Activated T-cell treated with anti-CD3 and anti-CD28 coated beads, Interleukin-2, amount 50 U/mL, for 4 hours (primary cell): ENCODE measurements at regions not wholly inside any gene's neighbourhood (a gene's known extent, or its start where the extent isn't known, plus 50 kb on each side); places are given as distances from the start of the nearest gene placed in this dataset.

Source experiments
- ATAC-seq, 2 donors: fragments of 200-7000 bp; cut with Tn5 transposase; one replicate each; pipeline ENCODE4 v1.10.0; 2021
- DNase-seq: peaks from one replicate; pipeline ENCODE4 v3.0.0-alpha.2; 2020
- H3K27me3 Mint-ChIP-seq: one replicate; pipeline ENCODE4 v1.8.0; 2021; ENCODE audit warnings: low read depth, mixed read lengths
- H3K36me3 Mint-ChIP-seq: one replicate; pipeline ENCODE4 v1.8.0; 2022; ENCODE audit warnings: mixed read lengths; ENCODE audit not compliant: insufficient read depth
- H3K4me1 Mint-ChIP-seq: one replicate; pipeline ENCODE4 v1.8.0; 2021; ENCODE audit warnings: low read depth, mixed read lengths
- H3K4me3 Mint-ChIP-seq: one replicate; pipeline ENCODE4 v1.8.0; 2021; ENCODE audit warnings: mild to moderate bottlenecking, moderate library complexity, mixed read lengths
- H3K9me3 Mint-ChIP-seq: one replicate; pipeline ENCODE4 v1.8.0; 2021; ENCODE audit warnings: mixed read lengths

DNA sequence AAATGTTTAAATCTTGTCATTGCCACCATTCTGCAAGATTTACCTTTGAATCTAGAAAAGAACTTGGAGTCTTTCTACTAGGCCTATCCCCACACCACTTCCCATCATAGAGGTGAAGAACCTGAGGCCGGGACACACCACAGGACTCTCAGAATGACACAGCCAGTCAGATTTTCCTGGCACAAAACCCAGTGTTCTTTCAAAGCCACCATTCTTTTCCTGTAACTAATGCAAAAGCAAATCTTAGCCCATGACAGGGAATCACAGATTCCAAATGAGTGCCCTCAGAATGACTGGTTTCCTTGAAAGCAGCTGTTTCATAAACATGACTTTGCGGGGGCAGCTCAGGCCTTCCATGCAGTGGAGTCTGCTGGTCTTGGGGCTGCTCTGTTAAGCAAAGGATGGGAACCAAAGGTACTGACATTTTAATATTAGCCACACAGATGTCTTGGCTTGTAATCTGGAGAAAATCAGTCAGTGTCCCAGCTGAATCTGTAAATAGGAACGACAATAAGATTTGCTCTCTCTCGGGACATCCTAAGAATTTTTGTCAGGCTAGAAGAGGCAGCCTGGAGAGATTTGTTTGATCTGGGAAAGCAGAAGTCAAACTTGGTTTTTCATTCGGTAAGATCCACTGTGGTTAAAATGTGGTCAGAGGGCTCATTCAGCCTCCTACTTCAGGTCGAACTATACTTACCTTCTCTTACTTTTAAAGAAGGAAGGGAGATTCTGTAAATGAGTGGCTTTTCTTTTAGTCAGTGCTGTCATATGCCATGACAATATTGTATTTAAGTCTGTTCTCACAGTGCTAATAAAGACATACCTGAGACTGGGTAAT, 115.1 kb downstream of the PALM2AKAP2 start:
- Mint-ChIP-seq H3K4me1 (peaks cover 9% of the 10 kb centered on the region), H3K4me3 (no peak overlapping the region), H3K27me3 (no peaks in the 10 kb centered on the region), H3K36me3 (no peaks in the 10 kb centered on the region), H3K9me3 (no peaks in the 10 kb centered on the region)
- no peak for DNase-seq
- ATAC-seq = peak; percentile 46 to 70

DNA sequence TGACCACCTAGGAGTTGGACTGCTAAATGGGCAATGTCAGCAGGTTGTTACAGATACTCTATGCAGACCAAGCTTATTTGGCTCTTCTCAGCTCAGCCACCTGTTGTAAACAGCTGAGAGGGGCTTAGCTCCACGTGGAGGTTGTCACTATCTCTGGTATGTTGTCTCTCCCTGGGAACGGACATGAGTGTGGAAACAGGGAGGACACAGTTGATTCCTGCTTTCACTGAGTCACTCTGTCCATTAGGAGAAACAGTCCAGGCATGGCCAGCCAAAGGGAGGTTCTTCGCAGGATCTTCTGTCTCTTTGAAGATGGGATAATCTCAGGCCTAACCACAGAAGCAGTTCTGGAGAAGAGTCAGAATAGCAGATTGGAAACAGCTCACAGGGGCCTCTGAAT, 121.2 kb downstream of the PALM2AKAP2 start:
- Mint-ChIP-seq H3K36me3 (no peaks in the 10 kb centered on the region), H3K4me1 (peaks cover 1% of the 10 kb centered on the region)
- no peak for ATAC-seq

DNA sequence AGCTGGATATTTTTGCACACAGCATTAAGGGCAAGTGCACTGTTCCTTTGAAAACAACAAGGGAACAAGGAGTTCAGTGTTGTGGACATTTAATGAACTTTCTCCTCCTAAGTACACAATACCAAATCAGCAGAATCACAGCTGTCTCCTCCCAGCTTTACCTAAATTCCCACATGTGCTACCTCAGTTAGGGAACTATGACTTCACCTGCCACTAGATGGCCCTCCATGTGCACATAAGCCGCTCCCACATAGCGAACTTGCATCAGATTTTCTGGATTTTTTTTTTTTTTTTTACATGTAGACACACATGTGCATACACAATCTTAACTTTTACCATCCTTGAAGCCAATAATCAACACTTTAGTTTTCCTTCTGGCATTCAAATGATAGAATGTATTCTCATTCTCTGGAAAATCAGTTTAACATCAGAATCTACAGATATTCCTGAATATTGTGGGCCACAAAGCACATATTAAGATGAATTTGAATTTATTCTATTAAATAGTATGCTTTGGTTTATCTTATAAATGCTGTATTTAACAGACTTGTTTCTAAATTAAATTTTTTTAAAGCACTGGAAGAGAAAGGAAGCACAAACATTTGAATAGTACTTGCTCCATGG, 123.6 kb downstream of the PALM2AKAP2 start:
- peaks cover 9% of the 10 kb centered on the region for H3K4me1 Mint-ChIP-seq
- no peaks in the 10 kb centered on the region for H3K27me3 Mint-ChIP-seq
- no peak overlapping the region for H3K4me3 Mint-ChIP-seq
- H3K36me3 Mint-ChIP-seq = no peaks in the 10 kb centered on the region
- peak; percentile 38 for DNase-seq
- ATAC-seq = peak; percentile 68 to 73
- no peaks in the 10 kb centered on the region for H3K9me3 Mint-ChIP-seq

More for the DNA sequence above, 121.2 kb downstream of the PALM2AKAP2 start:
- Mint-ChIP-seq H3K9me3 (no peaks in the 10 kb centered on the region), H3K27me3 (no peaks in the 10 kb centered on the region), H3K4me3 (no peak overlapping the region)
- no peak for DNase-seq

DNA sequence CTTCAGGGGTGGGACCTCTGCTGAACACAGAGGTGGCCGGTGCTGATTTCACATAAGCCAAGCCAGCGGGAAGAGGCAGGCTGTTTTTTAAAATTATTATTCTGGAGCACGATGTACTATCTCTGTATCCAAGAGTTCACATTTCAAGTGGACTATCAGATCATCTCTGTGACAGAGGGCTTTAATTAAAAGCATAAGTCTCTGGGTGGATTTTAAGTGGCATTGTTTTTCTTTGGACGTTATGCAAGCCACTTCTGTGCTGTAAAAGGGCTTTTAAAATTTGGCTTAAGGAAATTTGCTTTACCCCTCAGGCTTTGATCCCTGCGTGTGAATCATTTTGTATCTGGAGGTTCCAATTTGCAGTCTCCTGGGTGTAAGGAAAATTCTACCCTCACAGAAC, 124.7 kb downstream of the PALM2AKAP2 start:
- DNase-seq (no peak), ATAC-seq (no peak)
- H3K4me3 Mint-ChIP-seq = no peak overlapping the region
- no peaks in the 10 kb centered on the region for H3K36me3 Mint-ChIP-seq
- H3K27me3 Mint-ChIP-seq = no peaks in the 10 kb centered on the region
- no peaks in the 10 kb centered on the region for H3K9me3 Mint-ChIP-seq
- peaks cover 9% of the 10 kb centered on the region for H3K4me1 Mint-ChIP-seq

DNA sequence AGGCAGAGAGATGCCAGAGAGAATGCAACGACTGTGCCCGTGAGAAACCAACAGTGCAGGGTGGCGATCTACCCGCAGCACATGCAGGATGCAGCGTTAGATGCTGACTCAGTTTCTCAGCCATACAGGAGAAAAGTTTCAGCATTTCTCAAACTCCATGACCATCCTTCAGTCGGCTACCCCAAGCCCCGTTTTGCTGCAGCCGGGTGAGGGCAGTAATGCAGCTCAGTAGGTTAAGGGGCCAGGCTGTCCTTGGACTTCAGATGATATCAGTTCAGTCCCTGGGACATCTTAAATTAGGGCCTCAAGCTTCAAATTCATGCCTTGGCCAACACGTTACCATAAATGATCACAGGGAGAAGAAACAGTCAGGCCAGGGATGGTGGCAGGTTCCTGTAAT, 125.5 kb downstream of the PALM2AKAP2 start:
- no peaks in the 10 kb centered on the region for H3K36me3 Mint-ChIP-seq
- ATAC-seq = no peak
- peaks cover 9% of the 10 kb centered on the region for H3K4me1 Mint-ChIP-seq
- no peak for DNase-seq
- H3K4me3 Mint-ChIP-seq = no peak overlapping the region
- no peaks in the 10 kb centered on the region for H3K9me3 Mint-ChIP-seq
- no peaks in the 10 kb centered on the region for H3K27me3 Mint-ChIP-seq

DNA sequence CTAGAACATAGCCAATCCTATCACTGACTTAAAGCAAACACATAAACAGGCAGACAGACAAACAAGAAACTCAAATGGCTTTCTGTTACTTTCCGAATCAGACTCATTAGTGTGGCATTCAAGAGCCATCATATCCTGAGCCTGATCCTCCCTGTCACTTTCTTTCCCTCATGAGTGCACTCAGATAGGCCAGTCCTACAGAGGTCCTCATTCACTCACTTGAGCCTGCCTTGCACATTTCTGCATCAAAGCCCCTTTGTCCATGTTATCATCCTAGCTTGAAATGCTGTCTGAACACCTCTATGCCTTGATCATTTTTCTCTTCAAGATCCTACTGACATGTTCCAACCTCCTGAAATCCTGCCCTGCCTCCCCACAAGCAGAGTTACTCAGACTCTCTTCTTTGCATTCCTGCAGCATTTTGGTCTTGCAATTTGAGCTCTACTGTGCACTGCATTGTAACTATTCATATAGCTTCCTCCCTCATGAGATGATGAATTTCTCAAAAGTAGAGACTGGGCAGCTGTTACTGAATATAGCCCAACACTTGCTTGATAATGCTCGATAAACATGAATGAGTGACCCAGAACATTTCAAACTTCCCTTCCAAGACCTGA, 126.9 kb downstream of the PALM2AKAP2 start:
- Mint-ChIP-seq H3K27me3 (no peaks in the 10 kb centered on the region), H3K4me1 (peaks cover 9% of the 10 kb centered on the region), H3K4me3 (no peak overlapping the region), H3K9me3 (no peaks in the 10 kb centered on the region), H3K36me3 (no peaks in the 10 kb centered on the region)
- DNase-seq (no peak), ATAC-seq (no peak)

DNA sequence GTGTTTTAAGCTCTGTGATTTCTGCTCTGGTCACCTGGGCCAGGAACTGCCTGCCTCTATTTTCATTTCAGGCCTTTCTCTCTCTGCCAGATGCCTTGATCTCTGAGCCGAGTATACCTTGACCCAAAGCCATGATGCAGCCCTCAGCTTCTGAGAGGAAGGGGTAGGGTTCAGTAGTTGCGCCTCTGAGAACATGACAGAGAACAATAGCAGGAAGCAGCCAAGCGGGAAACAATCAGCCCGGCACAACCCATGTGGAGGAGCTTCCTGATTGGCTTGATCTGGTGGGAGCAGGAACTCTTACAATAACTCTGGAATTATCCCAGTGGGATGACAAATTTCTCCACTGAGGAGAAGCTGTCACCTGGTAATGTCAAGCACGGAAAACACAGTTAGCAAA, 127.4 kb downstream of the PALM2AKAP2 start:
- DNase-seq (no peak), ATAC-seq (no peak)
- Mint-ChIP-seq H3K4me1 (peaks cover 9% of the 10 kb centered on the region), H3K36me3 (no peaks in the 10 kb centered on the region), H3K27me3 (no peaks in the 10 kb centered on the region), H3K9me3 (no peaks in the 10 kb centered on the region), H3K4me3 (no peak overlapping the region)

DNA sequence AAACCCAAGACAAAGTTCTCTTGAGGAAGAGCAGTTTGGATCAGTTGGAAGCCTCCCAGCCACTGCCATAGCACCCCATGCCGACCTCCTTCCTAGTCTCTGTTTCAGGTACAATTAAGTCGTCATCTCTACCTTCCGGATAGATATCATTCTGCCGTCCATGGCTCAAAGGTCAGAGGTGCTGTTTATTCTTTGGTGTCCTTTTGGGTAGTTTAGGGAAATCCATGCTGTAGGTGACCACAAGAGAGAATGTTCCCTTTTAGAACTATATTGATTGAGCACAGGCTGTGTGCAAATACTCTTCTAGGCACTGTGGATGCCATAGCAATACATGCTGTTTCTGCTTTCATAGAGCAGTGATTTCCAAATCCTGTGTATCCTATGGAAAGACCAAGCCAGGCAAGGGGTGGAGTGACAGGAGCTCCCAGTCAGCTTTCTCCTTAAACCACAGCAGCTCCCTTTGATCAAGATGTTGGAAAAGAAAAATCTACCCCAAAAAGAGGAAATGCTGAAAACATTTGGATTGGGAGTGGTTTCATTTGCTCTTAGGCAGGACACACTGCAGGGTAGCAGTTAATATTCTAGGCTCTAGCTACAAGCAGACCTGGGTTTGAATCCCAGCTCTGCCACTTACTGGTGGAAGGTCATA, 127.9 kb downstream of the PALM2AKAP2 start:
- H3K9me3 Mint-ChIP-seq = no peaks in the 10 kb centered on the region
- no peak overlapping the region for H3K4me3 Mint-ChIP-seq
- no peaks in the 10 kb centered on the region for H3K36me3 Mint-ChIP-seq
- no peak for DNase-seq
- no peaks in the 10 kb centered on the region for H3K27me3 Mint-ChIP-seq
- H3K4me1 Mint-ChIP-seq = peaks cover 10% of the 10 kb centered on the region
- ATAC-seq = no peak

DNA sequence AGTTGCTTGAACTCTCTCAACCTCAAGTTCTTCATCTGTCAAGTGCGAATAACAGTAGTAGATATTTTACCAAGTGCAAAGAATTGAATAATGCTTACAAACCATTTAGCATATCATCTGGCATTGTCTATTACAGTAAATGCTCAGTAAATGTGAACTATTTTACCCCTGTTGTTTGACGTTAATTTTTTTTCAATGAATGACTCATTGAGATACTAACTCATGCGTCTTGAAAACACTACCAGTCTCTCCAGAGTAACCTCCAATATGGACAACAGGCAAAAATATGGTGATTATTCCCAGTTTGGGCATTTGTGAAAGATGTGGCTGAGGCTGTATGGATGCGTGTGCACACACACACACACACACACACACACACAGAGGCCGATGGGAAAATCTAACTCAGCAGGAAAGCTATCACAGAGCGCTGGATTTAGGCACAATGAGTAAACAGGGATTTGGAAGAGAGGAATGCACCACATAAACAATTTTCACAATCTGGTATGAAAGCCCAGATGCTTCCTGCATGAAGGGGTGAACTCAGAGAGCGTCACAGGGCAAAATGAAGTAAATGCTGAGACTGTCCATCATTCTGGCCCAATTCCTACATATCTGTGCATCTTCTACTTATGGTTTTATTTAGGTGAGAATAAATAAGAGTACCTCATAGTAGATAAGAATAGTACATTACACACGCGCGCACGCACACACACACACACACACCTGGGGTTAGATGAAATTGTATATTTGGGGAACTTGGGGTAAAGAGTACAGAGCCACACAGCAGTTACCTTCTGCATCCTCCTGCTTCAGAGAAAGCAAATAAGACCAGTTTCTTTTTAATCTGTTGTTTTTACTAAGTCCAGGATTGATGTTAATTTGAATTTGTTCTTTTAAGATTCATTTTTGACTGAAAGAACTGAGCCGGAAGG, 128.7 kb downstream of the PALM2AKAP2 start:
- ATAC-seq = no peak
- Mint-ChIP-seq H3K4me3 (no peak overlapping the region), H3K9me3 (no peaks in the 10 kb centered on the region), H3K36me3 (no peaks in the 10 kb centered on the region), H3K27me3 (no peaks in the 10 kb centered on the region), H3K4me1 (peaks cover 12% of the 10 kb centered on the region)
- no peak for DNase-seq

DNA sequence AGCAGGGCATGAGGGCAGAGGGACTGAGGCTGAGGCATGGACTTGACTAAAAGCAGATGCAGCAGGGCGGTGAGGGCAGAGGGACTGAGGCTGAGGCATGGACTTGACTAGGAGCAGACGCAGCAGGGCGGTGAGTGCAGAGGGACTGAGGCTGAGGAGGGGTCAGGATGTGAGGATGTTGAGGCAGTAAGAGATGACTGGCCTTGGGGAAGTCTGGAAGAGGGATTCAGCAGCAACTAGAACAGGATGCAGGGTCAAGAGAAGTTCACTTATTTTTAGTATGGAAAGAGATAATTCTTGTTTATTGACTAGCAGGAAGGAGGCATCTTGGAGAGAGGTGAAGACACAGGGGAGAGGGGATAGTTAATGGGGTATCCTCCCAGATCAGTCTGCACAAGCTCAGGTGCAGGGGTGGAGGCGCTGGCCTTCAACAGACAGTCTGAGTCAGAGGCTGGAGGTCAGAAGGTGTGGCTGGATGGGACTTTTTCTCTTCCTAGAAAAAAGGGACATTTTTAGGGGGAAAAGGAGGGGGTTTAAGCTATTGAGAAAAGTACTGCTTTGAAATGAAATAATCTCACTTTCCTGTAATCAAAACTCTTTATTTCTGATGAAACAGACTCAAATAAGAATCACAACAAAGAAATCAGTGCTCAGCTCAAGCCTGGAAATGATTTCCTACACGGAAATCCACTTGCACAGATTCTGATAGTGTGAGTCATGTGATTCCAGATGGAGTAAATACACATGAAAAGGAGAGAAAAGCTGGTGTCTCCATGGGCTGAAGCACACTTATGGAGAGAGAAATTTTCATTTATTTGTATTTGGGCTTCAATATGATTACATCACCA, 130.9 kb downstream of the PALM2AKAP2 start:
- no peaks in the 10 kb centered on the region for H3K9me3 Mint-ChIP-seq
- DNase-seq (no peak), ATAC-seq (no peak)
- H3K4me3 Mint-ChIP-seq = no peak overlapping the region
- H3K4me1 Mint-ChIP-seq = peaks cover 12% of the 10 kb centered on the region
- H3K36me3 Mint-ChIP-seq = no peaks in the 10 kb centered on the region
- no peaks in the 10 kb centered on the region for H3K27me3 Mint-ChIP-seq

DNA sequence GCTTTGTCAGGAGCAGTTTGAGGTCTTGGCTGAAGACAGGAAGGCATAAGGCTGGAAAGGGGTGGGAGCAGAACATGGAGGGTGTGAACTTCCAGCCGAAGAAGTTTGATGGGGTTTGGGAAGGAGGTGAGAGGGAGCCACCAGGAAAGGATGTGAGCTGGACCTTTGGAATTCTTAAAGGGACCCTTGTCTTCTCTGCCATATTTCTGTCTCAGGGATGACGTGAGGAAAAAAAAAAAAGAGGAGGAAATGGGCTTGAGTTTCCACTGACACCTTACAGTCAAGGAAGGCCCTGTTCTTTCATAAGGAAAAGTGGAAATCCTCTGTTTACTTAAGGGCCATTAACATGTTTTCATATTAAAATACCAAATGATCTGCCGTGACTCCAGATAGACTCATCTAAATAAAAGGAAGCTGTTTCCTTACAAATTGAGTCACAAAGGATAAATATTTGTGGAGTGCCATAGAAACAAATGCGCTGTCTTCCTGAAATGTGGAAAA, 132.1 kb downstream of the PALM2AKAP2 start:
- no peaks in the 10 kb centered on the region for H3K36me3 Mint-ChIP-seq
- no peaks in the 10 kb centered on the region for H3K9me3 Mint-ChIP-seq
- no peak overlapping the region for H3K4me3 Mint-ChIP-seq
- ATAC-seq = no peak
- DNase-seq = no peak
- no peaks in the 10 kb centered on the region for H3K27me3 Mint-ChIP-seq
- peaks cover 12% of the 10 kb centered on the region for H3K4me1 Mint-ChIP-seq

DNA sequence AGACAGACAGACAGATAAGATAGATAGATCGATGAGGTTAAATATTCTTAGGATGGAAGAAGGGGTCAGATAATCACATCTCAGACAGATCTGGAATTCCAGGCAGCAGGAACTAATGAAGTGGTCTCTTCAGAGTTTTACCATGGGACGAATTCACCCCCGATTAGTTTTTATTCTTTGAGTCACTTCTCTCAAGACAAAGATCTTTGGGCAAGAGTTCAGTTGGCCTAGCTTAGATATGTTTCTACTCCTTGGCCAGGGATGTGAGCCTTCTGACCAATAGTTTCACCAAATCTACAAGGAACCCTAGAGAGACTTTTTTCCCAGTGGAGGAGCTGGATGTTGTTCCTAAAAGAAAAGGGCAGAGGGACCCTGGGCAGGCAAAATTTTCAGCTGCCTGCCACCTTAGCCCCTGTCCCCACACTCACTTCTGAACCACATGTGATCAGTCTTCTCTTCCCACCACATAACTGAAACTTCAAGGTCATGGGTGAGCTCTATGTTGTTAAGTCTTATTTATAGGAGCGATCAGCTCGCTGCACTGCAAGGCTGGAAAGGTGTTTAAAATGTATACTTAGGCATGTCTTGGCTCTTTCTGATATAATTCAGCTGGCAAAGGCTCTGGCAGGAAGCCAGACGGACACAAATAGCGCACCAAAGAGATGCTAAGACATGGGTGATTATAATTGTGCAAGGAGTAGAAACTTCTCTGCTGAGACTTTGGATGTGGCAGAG, 132.9 kb downstream of the PALM2AKAP2 start:
- H3K36me3 Mint-ChIP-seq = no peaks in the 10 kb centered on the region
- no peaks in the 10 kb centered on the region for H3K27me3 Mint-ChIP-seq
- DNase-seq (no peak), ATAC-seq (no peak)
- H3K9me3 Mint-ChIP-seq = no peaks in the 10 kb centered on the region
- peaks cover 13% of the 10 kb centered on the region for H3K4me1 Mint-ChIP-seq
- no peak overlapping the region for H3K4me3 Mint-ChIP-seq
